SK-N-SH (cell line): ENCODE measurements at regions not wholly inside any gene's neighbourhood (a gene's known extent, or its start where the extent isn't known, plus 50 kb on each side); places are given as distances from the start of the nearest gene placed in this dataset.

Experiments
- POLR2AphosphoS5 ChIP-seq: IDR thresholded peaks from 2 replicates; pipeline ENCODE4 v1.6.1; 2012; ENCODE audit warnings: low read depth, low read length
- SMC3 ChIP-seq: IDR thresholded peaks from 2 replicates; pipeline ENCODE4 v1.6.1; 2012; ENCODE audit warnings: low read depth, low read length, improper control_type of control experiment

DNA sequence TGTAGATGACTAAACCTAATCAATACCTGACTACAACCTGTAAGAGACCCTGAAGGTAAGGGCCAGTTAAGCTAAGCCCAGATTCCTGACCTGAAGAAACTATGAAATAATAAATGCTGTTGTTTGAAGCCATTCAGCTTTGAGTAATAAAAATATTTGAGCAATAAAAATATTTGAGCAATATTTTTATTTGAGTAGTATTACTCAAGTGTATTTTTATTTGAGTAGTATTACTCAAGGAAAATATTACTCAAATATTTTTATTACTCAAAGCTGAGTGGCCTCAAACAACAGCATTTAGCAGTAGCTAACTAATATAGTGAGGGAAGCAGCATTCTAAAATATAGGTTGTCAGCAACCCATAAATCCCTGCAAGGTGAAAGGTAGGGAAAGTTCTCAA lies 143.8 kb upstream of the RARB start:
- TF ChIP-seq POLR2AphosphoS5 = no peak
- no peak for TF ChIP-seq SMC3
